ENCODE measurements at regions not wholly inside any gene's neighbourhood (a gene's known extent, or its start where the extent isn't known, plus 50 kb on each side); places are given as distances from the start of the nearest gene placed in this dataset.

GRCh38 chr22:49240016-49240380 lies 587.7 kb downstream of the BRD1 start:
- no peaks in the 10 kb centered on the region for H3K9me3 ChIP-seq
- TF ChIP-seq CTCF (IDR thresholded peaks at IDR 0.05) (no peak), POLR2AphosphoS5 (IDR thresholded peaks at IDR 0.05) (no peak), EP300 (IDR thresholded peaks at IDR 0.05) (no peak), POLR2A (IDR thresholded peaks at IDR 0.05) (no peak)
- peaks cover 0 to 33% (median 0%) of the 10 kb centered on the region in 3 donors for H3K27me3 ChIP-seq
- H3K27ac ChIP-seq, result no peak overlapping the region
- no peaks in the 10 kb centered on the region for H3K36me3 ChIP-seq
- H3K4me1 ChIP-seq, result no peaks in the 10 kb centered on the region
- DNase-seq, result no peak
- intact Hi-C loops (cut with DNase I), result no loop called here
- WGBS, 2 donors, result 67 to 80% methylated on average over 9 of the region's 9 CpGs
- H3K4me3 ChIP-seq, result no peak overlapping the region

GRCh38 chr22:49239264-49240015 lies 588.2 kb downstream of the BRD1 start:
- TF ChIP-seq CTCF (IDR thresholded peaks at IDR 0.05) (no peak), EP300 (IDR thresholded peaks at IDR 0.05) (no peak), POLR2A (IDR thresholded peaks at IDR 0.05) (no peak), POLR2AphosphoS5 (IDR thresholded peaks at IDR 0.05) (no peak)
- Histone ChIP-seq H3K9me3 (no peaks in the 10 kb centered on the region), H3K36me3 (no peaks in the 10 kb centered on the region), H3K4me3 (no peak overlapping the region), H3K4me1 (no peaks in the 10 kb centered on the region), H3K27ac (no peak overlapping the region), H3K27me3 (peaks cover 0 to 33% (median 0%) of the 10 kb centered on the region in 3 donors)
- intact Hi-C loops (cut with DNase I), result no loop called here
- DNase-seq, result no peak
- WGBS, 2 donors, result 81% methylated on average over 18 of the region's 18 CpGs

- intact Hi-C loops (cut with DNase I), result no loop called here
- 80 to 84% methylated on average over 25 of the region's 25 CpGs for WGBS, 2 donors
- H3K9me3 ChIP-seq, result no peaks in the 10 kb centered on the region
- no peak overlapping the region for H3K27ac ChIP-seq
- H3K4me1 ChIP-seq, result no peaks in the 10 kb centered on the region
- H3K27me3 ChIP-seq, result peaks cover 0 to 25% (median 0%) of the 10 kb centered on the region in 3 donors
- no peaks in the 10 kb centered on the region for H3K36me3 ChIP-seq
- no peak overlapping the region for H3K4me3 ChIP-seq
- DNase-seq, result no peak
- TF ChIP-seq POLR2A (IDR thresholded peaks at IDR 0.05) (no peak), CTCF (IDR thresholded peaks at IDR 0.05) (no peak), POLR2AphosphoS5 (IDR thresholded peaks at IDR 0.05) (no peak), EP300 (IDR thresholded peaks at IDR 0.05) (no peak)
Observed at GRCh38 chr22:49238181-49239141, 589.2 kb downstream of the BRD1 start.

DNA sequence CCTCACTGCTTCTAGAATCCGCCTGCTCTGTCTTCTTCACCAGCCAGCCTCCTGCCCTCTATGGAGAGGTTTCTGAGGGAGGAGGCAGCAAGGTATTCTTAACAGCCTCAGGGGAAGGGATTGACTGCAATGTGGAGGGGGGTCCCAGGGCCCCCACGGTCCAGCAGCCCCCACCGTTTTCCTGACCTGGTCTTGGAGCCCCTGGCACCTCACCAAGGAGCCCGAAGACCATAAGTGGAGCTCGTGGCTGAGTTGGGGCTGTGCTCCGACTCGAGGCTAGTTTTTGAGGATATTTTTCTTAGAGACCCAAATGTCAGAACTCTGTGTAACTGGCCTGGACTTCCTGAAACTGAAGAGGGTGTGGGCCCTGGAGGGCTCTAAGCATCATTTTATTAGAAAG lies 590.0 kb downstream of the BRD1 start:
- no peaks in the 10 kb centered on the region for H3K36me3 ChIP-seq
- no peak overlapping the region for H3K27ac ChIP-seq
- no peak overlapping the region for H3K4me3 ChIP-seq
- no peak for TF ChIP-seq CTCF (IDR thresholded peaks at IDR 0.05)
- no peak for TF ChIP-seq EP300 (IDR thresholded peaks at IDR 0.05)
- no peak for TF ChIP-seq POLR2AphosphoS5 (IDR thresholded peaks at IDR 0.05)
- TF ChIP-seq POLR2A (IDR thresholded peaks at IDR 0.05), result no peak
- peaks cover 0 to 30% (median under 1%) of the 10 kb centered on the region in 3 donors for H3K27me3 ChIP-seq
- no peak for DNase-seq
- H3K9me3 ChIP-seq, result no peaks in the 10 kb centered on the region
- intact Hi-C loops (cut with DNase I), result no loop called here
- WGBS, 2 donors, result 51 to 65% methylated on average over 7 of the region's 7 CpGs
- H3K4me1 ChIP-seq, result no peaks in the 10 kb centered on the region
